Nephron progenitor cell (in vitro differentiated cells): ENCODE measurements at regions not wholly inside any gene's neighbourhood (a gene's known extent, or its start where the extent isn't known, plus 50 kb on each side); places are given as distances from the start of the nearest gene placed in this dataset.

ENCODE experiments used
- DNase-seq: peaks from one replicate; pipeline ENCODE4 v3.0.0; 2021
- H3K27ac Mint-ChIP-seq: 2 replicates; pipeline ENCODE4 v1.8.0; 2021; ENCODE audit warnings: mild to moderate bottlenecking, moderate library complexity, mixed read lengths
- H3K27me3 Mint-ChIP-seq: 2 replicates; pipeline ENCODE4 v1.8.0; 2021; ENCODE audit warnings: mild to moderate bottlenecking, low read depth, mixed read lengths; ENCODE audit not compliant: poor library complexity
- H3K36me3 Mint-ChIP-seq: 2 replicates; pipeline ENCODE4 v1.8.0; 2021; ENCODE audit warnings: low read depth, mixed read lengths
- H3K4me1 Mint-ChIP-seq: 2 replicates; pipeline ENCODE4 v1.8.0; 2021; ENCODE audit warnings: mixed read lengths
- H3K4me3 Mint-ChIP-seq: 2 replicates; pipeline ENCODE4 v1.8.0; 2021; ENCODE audit warnings: mild to moderate bottlenecking, moderate library complexity, mixed read lengths
- H3K9me3 Mint-ChIP-seq: 2 replicates; pipeline ENCODE4 v1.8.0; 2021; ENCODE audit warnings: mild to moderate bottlenecking, moderate library complexity, mixed read lengths
- CTCF ChIP-seq: fragments of 200-600 bp; sonication (generic); IDR thresholded peaks from 2 replicates; pipeline ENCODE4 v1.5.0; 2021; ENCODE audit warnings: antibody characterized with exemption

GRCh38 chr11:71185411-71185810 lies 67.0 kb downstream of the SHANK2 start:
- Mint-ChIP-seq H3K4me1 (peaks cover 25% of the 10 kb centered on the region), H3K27ac (no peak overlapping the region), H3K36me3 (no peaks in the 10 kb centered on the region), H3K4me3 (no peak overlapping the region), H3K9me3 (peaks cover 6% of the 10 kb centered on the region), H3K27me3 (peaks cover 23% of the 10 kb centered on the region)
- no peak for TF ChIP-seq CTCF
- no peak for DNase-seq

- peaks cover 6% of the 10 kb centered on the region for H3K9me3 Mint-ChIP-seq
- H3K27me3 Mint-ChIP-seq: peaks cover 27% of the 10 kb centered on the region
- no peak for TF ChIP-seq CTCF
- H3K4me3 Mint-ChIP-seq: no peak overlapping the region
- no peak for DNase-seq
- H3K4me1 Mint-ChIP-seq: peaks cover 27% of the 10 kb centered on the region
- no peaks in the 10 kb centered on the region for H3K36me3 Mint-ChIP-seq
- no peak overlapping the region for H3K27ac Mint-ChIP-seq
Measured at GRCh38 chr11:71184421-71185210, 67.8 kb downstream of the SHANK2 start.

GRCh38 chr11:71183878-71184277 lies 68.5 kb downstream of the SHANK2 start:
- Mint-ChIP-seq H3K27me3 (peaks cover 28% of the 10 kb centered on the region), H3K4me3 (no peak overlapping the region), H3K27ac (no peak overlapping the region), H3K36me3 (no peaks in the 10 kb centered on the region), H3K4me1 (peaks cover 27% of the 10 kb centered on the region), H3K9me3 (peaks cover 6% of the 10 kb centered on the region)
- DNase-seq: no peak
- no peak for TF ChIP-seq CTCF

GRCh38 chr11:71182791-71183677 lies 69.3 kb downstream of the SHANK2 start:
- Mint-ChIP-seq H3K27ac (no peak overlapping the region), H3K27me3 (peaks cover 25% of the 10 kb centered on the region), H3K4me1 (peaks cover 23% of the 10 kb centered on the region), H3K4me3 (no peak overlapping the region), H3K9me3 (peaks cover 6% of the 10 kb centered on the region), H3K36me3 (no peaks in the 10 kb centered on the region)
- TF ChIP-seq CTCF: no peak
- no peak for DNase-seq

- no peak for TF ChIP-seq CTCF
- Mint-ChIP-seq H3K4me1 (peaks cover 10% of the 10 kb centered on the region), H3K4me3 (no peak overlapping the region), H3K27me3 (peaks cover 24% of the 10 kb centered on the region), H3K36me3 (peaks cover 6% of the 10 kb centered on the region), H3K9me3 (peaks cover 17% of the 10 kb centered on the region), H3K27ac (no peak overlapping the region)
- no peak for DNase-seq
Measured at GRCh38 chr11:71181566-71181965, 70.8 kb downstream of the SHANK2 start.
